Stomach (tissue), 4 donors: ENCODE measurements at regions not wholly inside any gene's neighbourhood (a gene's known extent, or its start where the extent isn't known, plus 50 kb on each side); places are given as distances from the start of the nearest gene placed in this dataset.

Source experiments
- CTCF ChIP-seq, 7 experiments: fragments of 450-650 bp in 4 of 7; fragments of 200-600 bp in 3 of 7; sonication (generic) in 3 of 7; IDR thresholded peaks; one replicate each; pipeline ENCODE4 v1.5.1; 2016 to 2019; ENCODE audit warnings: antibody characterized with exemption in 7 of 7, control low read depth in 2 of 7, mild to moderate bottlenecking in 1 of 7
- EP300 ChIP-seq: sonication (generic); formaldehyde crosslinking; IDR thresholded peaks from one replicate; pipeline ENCODE4 v1.6.1; 2017; ENCODE audit warnings: antibody characterized with exemption
- POLR2A ChIP-seq, 4 donors: fragments of 450-650 bp; IDR thresholded peaks; one replicate each; pipeline ENCODE4 v1.6.1; 2016; ENCODE audit warnings: antibody characterized with exemption in 4 of 4, control low read depth in 2 of 4, mild to moderate bottlenecking in 1 of 4, moderate library complexity in 1 of 4
- POLR2AphosphoS5 ChIP-seq, 3 donors: sonication (generic); formaldehyde crosslinking; IDR thresholded peaks; one replicate each; pipeline ENCODE4 v1.6.1; 2016; ENCODE audit warnings: antibody characterized with exemption in 3 of 3

DNA sequence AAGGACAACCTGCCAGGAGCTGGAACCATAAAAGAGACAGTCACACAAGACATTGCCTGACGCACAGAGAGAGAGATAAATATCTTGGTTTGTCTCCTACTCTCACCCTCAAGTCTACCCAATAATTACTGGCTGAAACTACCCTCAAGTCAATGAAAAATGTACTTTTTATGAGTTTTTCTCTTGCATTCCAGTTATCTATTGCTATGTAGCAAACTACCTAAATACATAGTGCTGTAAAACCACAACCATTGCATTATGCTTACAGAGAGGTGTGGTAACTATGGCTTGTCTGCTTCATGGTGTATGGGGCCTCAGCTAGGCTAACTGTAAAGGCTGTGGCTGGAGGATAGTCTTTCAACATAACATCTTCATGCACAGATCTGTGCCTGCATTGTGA lies 247.8 kb downstream of the HAO1 start:
- TF ChIP-seq POLR2A (IDR thresholded peaks at IDR 0.05) (no peak), CTCF (IDR thresholded peaks at IDR 0.05) (no peak), EP300 (no peak), POLR2AphosphoS5 (IDR thresholded peaks at IDR 0.05) (no peak)
